ENCODE measurements at regions not wholly inside any gene's neighbourhood (a gene's known extent, or its start where the extent isn't known, plus 50 kb on each side); places are given as distances from the start of the nearest gene placed in this dataset.

DNA sequence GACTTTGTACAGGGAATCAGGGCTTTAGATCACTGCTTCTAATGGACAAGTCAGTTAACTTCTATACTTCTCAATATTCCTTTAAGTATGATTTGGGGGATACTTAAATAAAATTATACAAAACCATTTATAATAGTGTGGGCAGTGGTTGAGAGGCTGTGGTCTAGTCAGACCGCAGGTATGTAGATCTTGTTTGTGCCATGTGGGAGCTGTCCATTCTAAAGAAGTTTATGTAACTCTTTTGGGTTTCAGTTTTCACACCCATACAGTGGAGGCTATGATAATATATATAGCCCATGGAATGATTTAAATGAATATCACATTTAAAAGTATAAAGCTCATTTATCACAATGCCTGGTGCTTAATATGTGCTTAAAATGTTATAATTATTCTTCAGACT is 654.3 kb upstream of the KIF2B start:
- DNase-seq = no peak

DNA sequence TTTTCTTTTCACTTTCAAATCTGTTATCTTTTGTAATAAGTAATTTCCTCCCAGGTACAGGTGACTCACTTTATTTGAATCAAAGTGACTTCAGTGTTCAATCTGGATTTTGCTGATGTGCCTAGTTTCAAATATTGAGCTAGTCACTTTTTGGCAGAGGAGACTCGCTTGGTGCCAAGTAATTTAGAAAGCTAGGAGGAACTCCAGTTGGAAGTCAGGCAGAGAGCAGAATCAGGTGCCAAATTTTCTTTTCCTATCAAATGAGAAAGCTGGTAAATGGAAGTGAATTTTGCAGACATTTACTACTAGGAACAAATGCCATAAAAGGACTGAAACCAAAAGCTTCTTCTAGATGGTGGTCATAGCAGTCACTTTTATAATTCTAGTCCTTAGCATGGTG is 656.0 kb upstream of the KIF2B start:
- DNase-seq = no peak

GRCh38 chr17:53150101-53150698 is 672.5 kb upstream of the KIF2B start:
- DNase-seq = no peak

GRCh38 chr17:53149316-53149715 is 673.4 kb upstream of the KIF2B start:
- DNase-seq = no peak

DNA sequence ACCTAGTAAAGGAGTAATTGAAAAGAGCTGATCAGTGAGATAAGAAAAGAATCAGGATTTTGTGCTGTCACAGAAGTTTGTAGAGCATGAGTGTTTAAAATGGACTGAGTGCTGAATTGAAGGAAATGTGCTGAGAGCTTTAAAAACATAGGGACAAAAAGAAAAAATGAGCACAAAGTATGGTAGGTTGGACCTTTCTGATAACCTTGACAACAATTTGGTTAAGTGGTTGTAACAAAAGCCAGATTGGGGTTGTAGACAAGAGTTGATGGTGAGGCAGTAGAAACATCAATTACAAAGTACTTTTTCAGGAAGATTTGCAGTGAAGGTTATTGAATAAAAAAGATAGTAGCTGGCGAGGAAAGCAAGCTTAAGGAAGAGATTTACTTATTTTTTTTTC is 674.7 kb upstream of the KIF2B start:
- no peak for DNase-seq

DNA sequence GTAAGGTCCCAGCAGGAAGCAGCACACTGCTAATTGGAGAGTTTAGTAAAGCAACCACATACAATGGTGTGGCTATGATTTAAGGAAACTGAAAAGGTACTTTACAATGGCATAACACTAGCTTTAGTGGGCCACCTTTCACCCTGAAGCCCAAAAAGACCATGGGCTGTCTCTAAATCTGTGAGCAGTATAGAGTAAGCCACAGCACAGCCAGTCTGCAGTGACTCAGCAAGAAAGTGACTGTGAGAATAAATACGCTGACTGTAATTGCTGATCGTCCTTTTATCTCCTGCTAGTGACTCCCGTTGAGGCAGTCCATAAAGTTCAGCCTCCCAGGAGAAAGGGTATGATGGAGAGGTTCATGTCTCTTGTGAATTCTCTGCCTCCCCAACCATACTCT is 679.8 kb upstream of the KIF2B start:
- DNase-seq = no peak

DNA sequence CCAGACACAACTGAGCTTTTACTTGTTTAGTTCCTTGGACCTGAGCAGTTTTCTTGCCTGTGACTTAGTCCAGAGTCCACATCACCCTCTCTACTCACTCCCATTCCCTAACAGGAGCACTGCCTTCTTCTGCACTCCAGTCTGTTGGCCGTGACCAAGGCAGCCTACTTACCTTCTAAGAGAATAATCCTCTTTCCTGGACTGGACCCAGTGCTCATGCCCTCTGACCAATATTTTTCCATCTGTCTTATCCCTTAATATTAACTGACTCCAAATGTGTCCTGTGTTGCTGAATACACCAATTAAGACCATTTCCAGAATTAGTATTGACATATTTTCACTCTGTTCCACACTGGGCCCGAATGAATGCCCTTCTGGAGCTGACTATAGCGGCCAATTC is 681.0 kb upstream of the KIF2B start:
- no peak for DNase-seq

GRCh38 chr17:53141280-53141679 is 681.4 kb upstream of the KIF2B start:
- no peak for DNase-seq

DNA sequence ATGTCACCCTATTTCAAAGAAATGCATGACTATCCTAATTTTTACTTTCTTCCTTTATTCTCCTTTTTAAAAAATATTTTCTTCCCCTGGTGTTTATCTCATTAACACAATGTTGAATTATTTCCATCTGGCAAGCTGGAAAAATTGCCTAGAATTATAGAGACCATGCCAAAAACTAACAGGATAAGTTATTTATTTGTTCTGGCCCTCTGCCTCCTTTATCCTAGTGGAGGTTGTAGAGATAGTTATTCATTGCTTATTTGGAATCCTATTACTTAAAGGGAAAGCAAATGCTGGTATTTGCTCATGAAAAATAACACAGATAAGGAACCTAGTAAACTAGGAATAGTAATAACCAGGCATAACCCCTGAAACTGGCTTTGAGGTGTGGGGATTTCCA is 684.9 kb upstream of the KIF2B start:
- no peak for DNase-seq

- DNase-seq = no peak
These were observed 686.8 kb upstream of the KIF2B start for GRCh38 chr17:53135969-53136368.

GRCh38 chr17:53134548-53134947 is 688.2 kb upstream of the KIF2B start:
- no peak for DNase-seq

DNA sequence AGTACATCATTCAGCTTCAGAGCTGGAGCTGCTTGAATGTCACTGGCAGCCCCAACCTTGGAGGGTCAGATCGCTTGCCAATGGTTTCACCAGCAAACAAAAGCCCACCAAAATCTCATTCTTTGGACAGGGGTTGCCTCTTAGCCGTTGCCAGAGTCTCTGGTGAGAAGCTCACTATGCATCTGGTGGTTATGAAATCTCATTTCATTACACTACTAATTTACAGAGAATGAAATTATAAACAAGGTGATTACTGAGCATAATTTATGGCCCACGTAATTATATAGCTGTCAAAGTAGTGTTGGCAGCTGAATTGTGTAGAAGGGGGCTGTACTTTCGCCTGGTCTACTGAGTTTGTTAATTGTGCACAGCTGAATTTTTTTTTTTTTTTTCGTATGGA is 688.9 kb upstream of the KIF2B start:
- peak; percentile 28 for DNase-seq

GRCh38 chr17:53129863-53130262 is 692.9 kb upstream of the KIF2B start:
- DNase-seq = no peak

DNA sequence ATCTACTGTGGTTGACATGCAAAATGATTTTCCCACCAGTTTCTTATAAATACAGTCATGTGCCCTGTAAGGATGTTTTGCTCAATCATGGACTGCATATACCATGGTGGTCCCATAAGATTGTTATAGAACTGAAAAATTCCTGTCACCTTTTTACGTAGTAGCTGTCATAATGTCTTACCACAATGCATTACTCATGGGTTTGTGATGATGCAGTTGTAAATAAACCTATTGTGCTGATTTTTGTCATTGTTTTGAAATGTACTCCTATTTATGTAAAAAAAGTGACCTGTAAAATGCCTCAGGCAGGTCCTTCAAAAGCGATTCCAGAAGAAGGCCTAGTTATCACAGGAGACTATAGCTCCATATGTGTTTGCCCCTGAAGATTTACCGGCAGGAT is 695.4 kb upstream of the KIF2B start:
- DNase-seq = no peak

- DNase-seq = no peak
These were observed 699.8 kb upstream of the KIF2B start for GRCh38 chr17:53122966-53123365.

GRCh38 chr17:53119773-53120172 is 703.0 kb upstream of the KIF2B start:
- DNase-seq = no peak

DNA sequence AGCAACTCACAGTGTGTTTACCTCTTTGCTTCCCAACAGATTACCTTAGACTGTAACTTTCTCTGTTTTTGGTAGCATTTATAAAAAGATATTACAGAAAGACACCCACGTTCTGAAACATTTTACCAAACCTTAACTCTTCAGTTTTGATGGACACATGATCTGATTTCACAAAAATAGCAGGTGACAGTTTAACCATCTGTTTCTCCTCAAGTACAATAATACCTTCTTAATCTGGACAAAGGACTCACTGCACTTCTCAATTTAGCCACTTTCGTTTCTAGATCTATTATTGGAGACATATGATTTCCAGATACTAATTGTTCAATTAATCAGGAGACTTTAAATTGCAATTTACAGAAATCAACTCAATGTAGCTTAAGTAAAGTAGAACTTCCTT is 703.8 kb upstream of the KIF2B start:
- no peak for DNase-seq

- no peak for DNase-seq
These were observed 715.8 kb upstream of the KIF2B start for GRCh38 chr17:53106886-53107285.

- no peak for DNase-seq
These were observed 721.0 kb upstream of the KIF2B start for GRCh38 chr17:53101706-53102105.

- peak; percentile 8 for DNase-seq
These were observed 722.6 kb upstream of the KIF2B start for GRCh38 chr17:53100126-53100525.

- DNase-seq = no peak
These were observed 729.3 kb upstream of the KIF2B start for GRCh38 chr17:53093391-53093790.

GRCh38 chr17:53092072-53092471 is 730.7 kb upstream of the KIF2B start:
- no peak for DNase-seq

DNA sequence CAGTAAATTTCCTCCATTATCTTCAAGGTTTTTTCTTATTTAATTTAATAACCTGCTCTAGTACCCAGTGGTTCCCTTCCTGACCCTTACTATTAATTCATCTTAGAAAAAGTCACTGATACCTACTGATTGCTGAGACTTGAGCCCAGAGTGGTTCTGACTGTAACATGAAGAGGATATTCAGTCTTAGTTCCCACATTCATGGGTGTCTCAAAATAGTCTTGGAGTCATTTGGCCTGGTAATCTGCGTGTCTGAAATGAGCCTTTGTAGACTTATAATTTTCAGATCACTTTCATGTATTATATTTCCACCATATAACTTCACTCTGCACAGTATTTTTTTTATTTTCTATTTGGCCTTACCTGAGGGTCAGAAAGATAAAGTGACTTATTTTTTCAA is 732.0 kb upstream of the KIF2B start:
- no peak for DNase-seq

DNA sequence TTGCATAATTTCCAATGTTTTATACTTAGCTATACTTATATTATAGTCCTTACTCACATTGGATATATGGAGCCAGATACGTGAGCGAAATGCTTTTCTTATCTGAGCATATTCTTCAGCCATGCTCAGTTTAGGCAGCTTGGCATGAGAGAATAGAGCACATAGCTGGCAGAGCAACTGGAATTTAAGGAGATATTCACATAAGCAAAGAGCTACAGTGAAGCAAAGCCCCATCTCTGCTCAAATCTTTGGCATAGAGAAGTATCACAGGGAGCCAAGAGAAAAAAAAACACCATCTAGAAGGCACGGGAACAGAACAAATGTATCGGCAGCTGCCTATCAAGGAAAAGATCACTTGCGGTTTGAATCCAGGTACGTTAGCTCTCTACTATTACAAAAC is 734.2 kb upstream of the KIF2B start:
- DNase-seq = no peak

- DNase-seq = peak; percentile 10
These were observed 761.3 kb upstream of the KIF2B start for GRCh38 chr17:53061446-53061845.

Measured in left kidney (tissue), 1 donor.